ENCODE measurements at regions not wholly inside any gene's neighbourhood (a gene's known extent, or its start where the extent isn't known, plus 50 kb on each side); places are given as distances from the start of the nearest gene placed in this dataset.
"Not testable (repeated sequence)": the region's sequence is repeated elsewhere in the genome, so short reads cannot be mapped to it uniquely, and the experiment has no call there.

DNA sequence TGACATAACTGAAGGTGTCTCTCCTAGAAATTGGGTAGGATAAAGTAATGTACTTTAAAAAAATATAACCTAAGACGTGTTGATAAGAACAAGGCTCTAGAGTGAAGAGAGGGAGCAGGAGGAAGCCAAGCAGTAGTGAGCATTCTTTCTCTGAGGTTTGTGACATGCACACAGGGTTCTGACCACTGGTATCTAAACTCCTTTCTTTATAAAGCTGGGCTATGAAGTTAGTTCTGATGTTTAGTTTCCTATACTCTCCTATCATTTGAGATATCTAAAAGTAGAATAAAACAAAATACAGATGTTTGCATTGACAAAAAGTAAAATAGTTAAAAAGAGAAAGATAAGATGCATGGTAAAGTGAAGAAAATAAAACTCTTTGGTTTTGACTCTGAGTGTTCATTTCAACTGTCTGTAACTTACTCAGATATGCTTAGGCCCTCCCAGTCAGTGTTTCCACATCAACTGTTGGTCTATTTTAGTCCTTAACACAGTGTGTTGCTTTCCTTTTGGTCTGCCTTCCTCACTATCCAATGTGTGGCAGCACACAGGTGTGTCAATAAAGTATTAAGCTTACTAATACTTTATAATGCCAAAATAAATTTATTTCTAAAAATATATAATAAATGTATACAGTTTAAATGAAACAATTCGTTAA, 543.5 kb downstream of the PTPRC start:
- DNase-seq (ENCODE audit: low read depth in 4 of 4, low spot score in 3 of 4) = no peak

DNA sequence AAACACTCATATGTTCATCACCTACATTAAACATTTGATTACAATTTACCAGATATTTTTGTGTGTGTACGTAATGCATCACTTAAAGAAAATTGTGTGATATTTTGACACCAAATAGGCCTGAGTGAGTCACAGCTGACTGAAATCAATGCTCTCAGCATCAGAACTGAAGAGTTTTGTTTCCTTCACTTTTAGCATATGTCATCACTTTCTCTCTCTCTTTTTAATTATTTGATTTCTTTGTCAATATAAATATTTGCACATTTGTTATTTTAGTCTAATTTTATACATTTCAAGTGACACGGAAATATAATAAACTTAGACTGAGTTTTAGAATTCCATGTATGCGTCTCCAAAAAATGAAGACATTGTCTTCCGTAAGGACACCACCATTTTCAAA, 545.3 kb downstream of the PTPRC start:
- DNase-seq (ENCODE audit: low read depth in 4 of 4, low spot score in 3 of 4) = no peak

DNA sequence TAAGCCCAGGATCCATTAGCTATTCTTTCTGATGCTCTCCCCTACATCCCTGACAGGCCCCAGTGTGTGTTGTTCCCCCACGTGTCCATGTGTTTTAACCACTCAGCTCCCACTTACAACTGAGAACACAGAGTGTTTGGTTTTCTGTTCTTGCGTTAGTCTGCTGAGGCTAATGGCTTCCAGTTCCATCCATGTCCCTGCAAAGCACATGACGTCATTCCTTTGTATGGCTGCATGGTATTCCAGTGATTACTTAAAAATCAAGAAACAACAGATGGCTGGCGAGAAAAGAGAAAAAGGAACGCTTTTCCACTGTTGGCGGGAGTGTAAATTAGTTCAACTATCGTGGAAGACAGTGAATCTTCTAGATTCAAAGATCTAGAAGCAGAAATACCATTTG, 556.0 kb downstream of the PTPRC start:
- no peak for DNase-seq (ENCODE audit: low read depth in 4 of 4, low spot score in 3 of 4)

DNA sequence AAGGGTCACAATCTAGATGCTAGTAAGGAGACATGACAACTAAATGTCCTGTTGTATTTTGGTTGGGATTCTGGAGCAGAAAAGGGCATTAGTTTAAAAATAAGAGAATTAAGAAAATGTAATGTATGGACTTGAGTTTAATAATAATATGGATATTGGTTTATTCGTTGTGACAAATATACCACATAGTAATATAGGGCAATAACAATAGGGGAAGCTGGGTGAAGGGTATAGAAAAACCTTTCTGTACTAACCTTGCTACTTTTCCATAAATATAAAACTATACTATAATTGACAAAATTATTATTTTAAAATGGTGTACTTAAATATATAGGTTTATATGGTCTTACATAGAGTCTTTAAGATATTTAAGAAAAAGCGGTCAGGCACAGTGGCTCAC, 558.9 kb downstream of the PTPRC start:
- no peak for DNase-seq (ENCODE audit: low read depth in 4 of 4, low spot score in 3 of 4)

DNA sequence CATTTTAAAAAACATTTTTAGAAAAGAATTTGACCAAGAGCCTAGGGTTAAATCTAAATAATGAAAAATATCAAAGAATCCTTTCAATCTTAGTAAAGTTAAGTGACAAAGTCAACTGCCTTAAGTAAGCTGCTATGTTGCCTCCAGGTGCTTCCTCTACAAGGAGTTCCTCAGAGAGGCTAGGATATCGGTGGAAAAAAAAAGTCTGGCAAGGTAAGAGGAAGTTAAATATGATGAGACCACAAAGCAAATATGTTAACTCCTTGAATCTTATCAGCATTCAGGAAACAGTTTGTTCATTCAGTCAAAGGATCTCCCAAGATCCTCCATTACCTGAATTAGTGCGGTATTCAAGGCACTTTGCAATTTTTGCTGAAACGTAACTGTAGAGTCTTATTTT, 563.5 kb downstream of the PTPRC start:
- no peak for DNase-seq (ENCODE audit: low read depth in 4 of 4, low spot score in 3 of 4)

DNA sequence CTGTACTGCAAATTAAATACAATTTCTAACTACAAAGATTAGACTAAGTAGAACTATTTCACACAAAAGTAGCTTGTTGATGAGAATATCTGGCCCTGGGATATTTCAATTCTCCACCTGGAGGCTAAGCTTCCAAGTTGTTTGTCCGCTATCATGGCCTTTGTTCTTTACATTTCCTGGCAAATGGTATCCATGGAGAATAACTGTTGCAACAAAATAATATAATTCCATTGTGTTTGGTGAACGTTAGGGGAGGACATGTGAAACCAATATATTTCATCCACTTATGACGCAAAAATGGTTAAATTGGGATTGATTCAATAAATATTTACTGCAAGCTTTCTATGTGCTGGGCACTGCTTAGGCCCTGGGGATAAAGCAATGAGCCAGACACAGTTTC, 565.4 kb downstream of the PTPRC start:
- DNase-seq (ENCODE audit: low read depth in 4 of 4, low spot score in 3 of 4) = no peak

DNA sequence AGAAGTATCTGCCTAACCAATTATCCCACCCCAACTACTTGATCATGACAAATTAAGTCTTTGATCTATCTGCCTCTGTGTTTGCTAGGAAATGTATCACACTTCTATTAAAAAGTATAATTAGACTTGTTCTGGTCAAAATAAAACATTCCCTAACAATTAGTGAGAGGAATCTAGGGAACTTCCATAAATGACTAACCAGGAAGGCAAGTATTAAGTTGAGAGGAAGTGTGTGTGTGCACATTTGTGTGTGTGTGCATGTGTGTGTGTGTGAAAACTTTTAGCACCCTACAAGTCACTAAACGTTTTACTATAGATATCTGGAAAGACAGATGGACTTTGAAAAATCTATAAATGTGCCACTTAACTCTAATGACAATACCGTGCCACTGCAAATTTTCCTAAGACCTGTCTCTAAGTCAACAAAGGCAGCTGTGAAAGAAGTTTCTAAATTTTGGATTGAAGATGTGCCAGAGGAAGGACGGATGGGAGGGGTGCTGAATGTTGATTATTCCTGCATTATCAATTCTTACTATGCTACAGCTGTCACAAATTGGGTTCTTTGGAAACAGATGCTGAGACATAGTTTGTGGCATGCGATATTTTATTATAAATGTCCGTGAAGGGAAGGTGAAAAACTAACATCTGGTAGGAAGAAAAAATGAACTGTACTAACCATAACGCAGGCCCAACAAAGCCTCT, 567.1 kb downstream of the PTPRC start:
- no peak for DNase-seq (ENCODE audit: low read depth in 4 of 4, low spot score in 3 of 4)

DNA sequence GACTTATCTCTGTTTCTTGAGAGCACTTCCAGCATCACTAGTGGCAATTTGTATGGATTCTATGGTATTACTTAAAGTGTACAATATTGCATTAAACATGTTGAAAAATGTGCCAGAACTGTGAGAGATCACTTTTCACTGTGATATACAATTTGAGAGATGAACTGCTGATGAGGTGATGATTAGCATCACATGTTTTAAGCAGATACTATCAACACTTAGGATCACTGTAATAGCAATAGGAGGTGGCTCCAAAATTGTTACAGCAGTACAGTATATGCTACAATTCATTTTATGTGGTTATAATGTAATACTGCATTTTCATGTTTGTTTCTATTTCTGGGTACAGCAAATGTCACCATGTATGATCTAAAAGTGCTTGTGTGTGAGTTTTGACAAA, 570.0 kb downstream of the PTPRC start:
- no peak for DNase-seq (ENCODE audit: low read depth in 4 of 4, low spot score in 3 of 4)

DNA sequence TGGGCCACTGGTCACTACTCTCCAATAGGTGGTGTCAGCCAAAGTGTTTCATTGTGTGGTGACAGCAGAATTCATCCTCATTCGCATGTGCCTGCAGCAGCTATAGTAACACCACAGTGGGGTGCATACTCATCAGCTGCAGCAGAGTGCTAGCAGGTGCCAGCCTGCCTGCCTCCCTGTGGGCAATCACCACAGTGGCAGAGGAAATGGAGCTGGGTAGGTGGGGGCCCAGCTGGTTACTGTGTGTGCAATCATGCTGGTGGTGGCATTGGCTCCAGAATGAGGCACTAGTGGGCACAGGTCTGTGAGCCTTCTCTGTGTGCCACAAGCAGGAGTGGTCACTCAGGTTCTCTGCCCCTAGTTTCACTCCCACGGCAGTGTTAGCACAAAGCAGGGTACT, 579.2 kb downstream of the PTPRC start:
- DNase-seq (ENCODE audit: low read depth in 4 of 4, low spot score in 3 of 4) = no peak

DNA sequence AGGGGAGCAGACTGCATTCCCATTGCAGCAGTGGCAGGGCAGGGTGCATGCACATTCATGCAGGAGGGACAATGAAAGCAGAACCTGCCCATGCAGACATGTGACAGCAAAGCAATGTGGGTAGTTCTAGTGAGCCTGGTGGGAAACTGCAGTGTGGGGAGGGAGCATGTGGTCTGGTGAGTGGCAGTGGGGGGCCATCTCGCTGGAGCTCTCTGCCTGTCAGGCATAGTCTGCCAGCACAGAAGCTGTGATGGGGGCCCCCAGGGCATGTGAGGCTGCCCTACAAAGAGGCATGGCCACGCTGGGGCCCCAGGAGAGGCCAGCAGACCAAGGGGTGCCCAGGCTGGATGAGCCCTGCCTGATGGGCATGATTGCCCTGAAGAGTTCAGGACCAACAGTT, 579.7 kb downstream of the PTPRC start:
- DNase-seq (ENCODE audit: low read depth in 4 of 4, low spot score in 3 of 4) = no peak

DNA sequence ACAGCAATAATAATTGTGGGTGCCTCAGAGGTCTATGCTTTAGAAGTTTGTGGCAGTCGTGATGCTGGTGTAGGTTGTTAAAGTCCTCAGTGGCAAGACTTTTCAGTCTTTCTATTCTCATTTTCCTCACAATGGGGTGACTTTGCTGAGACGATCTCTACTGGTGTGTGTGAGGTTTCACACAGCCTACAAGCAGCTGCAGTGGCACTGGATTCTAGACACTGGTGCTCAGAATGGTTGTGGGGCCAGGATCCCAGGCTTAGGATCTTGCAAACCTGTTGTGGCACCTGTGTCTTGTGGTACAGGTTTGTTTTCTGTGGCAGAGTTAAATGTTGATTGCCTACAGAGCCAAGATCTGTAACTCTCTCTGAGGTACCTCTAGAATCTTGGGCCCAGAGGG, 581.2 kb downstream of the PTPRC start:
- no peak for DNase-seq (ENCODE audit: low read depth in 4 of 4, low spot score in 3 of 4)

DNA sequence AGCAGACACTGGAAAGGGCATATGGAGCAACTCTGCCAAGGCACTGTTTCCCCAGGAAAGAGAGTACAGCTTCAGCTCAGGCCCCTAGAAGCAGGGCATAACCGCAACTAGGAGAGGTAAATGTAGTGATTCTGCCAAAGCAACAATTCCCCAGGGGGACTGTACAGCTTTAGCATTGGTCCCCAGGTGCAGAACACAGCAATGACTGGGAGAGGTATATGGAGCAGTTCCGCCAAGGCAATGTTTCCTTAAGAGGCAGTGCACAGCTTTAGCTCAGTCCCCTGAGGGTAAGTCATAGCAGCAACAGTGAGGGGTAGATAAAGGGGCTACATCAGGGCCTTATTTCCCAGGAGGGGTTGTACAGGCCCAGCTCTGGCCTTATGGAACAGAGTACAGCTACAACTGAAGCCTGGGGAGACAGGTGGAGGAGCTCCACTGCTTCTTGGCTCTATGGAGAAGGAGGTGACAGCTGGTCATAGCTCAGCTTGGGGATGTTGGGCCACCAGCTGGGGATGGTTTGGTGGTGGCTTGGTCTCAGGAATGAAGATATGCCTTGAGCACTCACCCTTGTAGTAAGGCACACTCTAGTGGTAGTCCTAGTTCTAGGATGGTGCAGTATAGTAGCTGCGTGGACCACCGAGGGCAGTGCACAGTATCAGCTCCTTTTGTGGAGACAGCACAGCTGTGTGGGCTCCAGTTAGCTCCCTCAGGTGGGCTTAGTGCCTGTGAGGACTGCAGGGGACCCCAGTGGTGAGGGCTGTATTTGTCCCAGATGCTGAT, 582.7 kb downstream of the PTPRC start:
- no peak for DNase-seq (ENCODE audit: low read depth in 4 of 4, low spot score in 3 of 4)

DNA sequence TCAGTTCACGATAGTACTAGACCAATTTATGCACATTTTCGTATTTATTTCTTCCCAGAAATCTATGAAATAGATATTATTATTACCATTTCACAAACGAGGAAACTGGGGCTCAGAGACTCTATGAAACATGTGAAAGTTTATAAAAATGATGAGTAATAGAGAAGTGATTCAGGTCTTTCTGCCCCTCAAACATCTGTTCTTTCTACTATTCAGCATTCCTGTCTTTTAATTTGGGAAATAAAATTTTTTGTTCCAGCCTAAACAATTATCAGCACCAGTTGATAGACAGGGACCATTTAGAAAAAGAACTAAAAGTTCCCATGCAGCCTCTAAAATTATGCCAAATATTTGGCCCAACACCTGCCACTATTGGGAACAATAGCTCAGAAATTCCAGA, 585.1 kb downstream of the PTPRC start:
- DNase-seq (ENCODE audit: low read depth in 4 of 4, low spot score in 3 of 4) = no peak

DNA sequence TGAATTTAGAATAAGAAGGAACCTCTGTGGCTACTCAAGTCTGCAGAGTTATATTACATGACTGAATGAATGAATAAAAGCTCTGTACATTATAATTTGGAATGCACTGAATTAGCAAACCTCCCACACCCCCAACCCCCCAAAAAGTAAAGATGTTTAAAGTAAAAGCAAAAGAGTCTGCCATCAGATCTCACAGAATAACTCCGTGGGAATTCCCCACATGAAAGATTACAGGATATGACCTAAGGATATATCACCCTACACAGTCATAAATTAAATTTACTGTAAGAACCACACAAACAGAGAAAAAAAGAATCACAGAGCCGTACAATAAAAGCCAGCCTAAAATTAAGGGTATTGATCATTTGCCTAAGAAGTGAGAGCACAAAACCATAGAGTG, 587.3 kb downstream of the PTPRC start:
- peak in 1 of 4 donors; percentile 14 for DNase-seq (ENCODE audit: low read depth in 4 of 4, low spot score in 3 of 4)

DNA sequence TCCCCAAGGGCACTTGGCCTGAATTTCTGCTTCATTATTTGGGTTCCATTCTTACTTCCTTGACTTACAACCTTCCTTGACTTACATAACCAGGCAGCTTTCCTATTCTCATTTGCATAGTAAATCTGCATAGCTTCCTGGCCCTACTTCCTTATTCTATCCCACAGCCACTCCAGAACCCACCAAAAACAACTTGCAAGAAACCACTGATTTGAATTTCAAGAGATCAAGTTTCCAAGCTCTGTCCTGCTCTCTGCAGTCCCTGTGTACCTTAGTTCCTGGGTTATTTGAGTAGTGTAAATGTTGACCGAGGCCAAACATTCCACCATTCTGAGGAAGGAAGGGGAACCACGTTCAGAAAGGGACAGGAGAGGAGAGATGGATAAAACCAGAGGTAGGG, 603.3 kb downstream of the PTPRC start:
- DNase-seq (ENCODE audit: low read depth in 4 of 4, low spot score in 3 of 4) = no peak

DNA sequence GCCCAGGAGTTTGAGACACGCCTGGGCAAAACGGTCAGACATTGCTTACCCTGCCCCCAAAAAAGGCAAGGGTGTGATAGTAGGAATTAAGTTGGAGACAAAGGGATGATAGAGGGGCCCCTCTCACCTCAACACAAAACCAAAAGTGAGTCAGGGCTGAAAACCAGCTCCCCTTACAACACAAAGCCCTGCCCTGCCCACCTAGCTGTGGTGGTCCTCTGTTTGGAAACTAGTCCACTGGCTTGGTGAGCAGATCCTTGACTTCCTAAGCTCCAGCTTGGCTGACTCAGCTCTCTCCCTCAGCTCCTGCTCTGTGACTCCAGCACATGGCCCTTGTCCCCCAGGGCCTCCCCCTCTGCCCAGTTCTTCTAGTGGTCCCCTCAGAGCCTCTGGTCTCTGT, 603.8 kb downstream of the PTPRC start:
- no peak for DNase-seq (ENCODE audit: low read depth in 4 of 4, low spot score in 3 of 4)

DNA sequence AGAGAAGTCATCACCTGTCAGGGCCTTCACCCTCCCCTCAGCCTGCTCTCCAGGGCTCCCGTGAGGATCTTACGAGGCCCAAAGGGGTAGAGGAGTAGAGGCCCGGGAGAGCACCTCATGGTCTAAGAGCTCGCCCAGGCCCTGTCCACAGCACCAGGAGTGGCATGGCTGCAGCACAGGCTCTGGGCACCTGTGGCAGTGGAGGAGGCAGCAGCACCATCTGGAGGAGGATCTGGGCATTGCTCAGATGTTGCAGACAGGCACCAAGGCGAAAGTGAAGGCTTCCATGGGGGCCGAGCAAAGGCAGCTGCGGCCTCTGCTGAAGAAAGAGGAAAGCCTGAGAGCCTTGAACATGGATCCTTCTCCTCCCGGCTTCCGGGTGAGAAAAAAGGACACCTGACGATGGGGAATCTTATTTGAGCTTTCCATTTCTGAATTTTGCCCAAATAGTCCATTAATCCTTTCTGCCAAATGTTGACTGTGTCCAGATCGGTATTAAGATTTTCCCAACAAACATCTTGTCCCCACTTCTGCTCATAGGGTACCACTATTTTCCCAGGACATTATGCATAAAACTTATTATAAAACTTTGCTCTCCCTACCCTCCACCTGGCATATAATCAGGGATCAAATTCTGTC, 604.7 kb downstream of the PTPRC start:
- no peak for DNase-seq (ENCODE audit: low read depth in 4 of 4, low spot score in 3 of 4)

DNA sequence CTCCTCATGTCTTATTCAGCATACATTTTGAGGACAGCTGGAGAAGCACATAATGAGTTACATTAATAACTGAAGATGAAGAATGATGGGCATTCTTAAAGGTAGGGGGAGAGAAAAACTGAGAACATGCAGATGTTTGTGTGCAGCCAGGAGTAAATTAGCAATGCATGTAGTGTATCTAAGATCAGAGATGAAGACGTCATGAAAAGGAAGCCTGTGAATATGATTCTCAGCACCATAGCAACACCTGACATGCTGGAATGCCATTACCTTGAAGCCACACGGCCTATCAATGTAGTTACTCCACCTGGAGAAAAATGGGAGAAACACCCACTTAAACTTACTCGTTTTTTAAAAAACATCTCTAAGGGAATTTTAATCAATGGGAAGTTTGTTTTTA, 607.1 kb downstream of the PTPRC start:
- DNase-seq (ENCODE audit: low read depth in 4 of 4, low spot score in 3 of 4) = no peak

DNA sequence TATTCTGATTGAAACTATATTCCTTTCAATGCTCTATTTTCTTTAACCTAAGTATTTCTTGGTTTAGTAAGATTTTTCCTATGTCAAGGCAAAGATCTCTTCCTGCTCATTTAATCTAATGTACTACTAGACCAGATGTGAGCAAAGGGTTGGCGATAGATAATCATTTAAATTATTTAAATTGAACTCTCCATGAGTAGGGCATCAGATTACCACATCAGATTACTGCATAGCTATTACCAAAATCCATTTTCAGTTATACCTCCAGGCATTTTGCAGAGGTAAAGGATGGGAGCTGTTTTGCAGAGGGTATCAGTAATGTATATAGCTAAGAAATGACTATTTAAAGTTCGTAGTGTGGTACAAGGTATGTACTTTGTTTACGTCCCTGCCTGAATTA, 607.9 kb downstream of the PTPRC start:
- DNase-seq (ENCODE audit: low read depth in 4 of 4, low spot score in 3 of 4) = no peak

DNA sequence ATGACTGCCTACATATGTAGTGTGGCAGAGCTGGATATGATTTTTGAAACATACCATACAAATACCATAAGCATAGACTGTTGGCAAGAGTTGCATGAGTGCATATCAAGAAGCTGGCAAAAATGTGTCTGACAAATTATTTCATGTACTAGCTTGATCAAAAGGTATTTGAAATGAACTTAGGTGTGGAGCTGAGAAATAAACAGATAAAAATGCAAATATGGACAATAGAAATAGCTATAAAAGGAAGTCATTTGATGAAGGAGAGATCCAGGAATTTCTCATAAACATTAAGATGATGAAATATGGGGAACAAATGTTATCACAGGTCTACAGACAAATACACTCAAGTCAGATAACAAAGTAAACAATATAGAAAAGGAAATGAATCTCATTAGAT, 609.1 kb downstream of the PTPRC start:
- no peak for DNase-seq (ENCODE audit: low read depth in 4 of 4, low spot score in 3 of 4)

DNA sequence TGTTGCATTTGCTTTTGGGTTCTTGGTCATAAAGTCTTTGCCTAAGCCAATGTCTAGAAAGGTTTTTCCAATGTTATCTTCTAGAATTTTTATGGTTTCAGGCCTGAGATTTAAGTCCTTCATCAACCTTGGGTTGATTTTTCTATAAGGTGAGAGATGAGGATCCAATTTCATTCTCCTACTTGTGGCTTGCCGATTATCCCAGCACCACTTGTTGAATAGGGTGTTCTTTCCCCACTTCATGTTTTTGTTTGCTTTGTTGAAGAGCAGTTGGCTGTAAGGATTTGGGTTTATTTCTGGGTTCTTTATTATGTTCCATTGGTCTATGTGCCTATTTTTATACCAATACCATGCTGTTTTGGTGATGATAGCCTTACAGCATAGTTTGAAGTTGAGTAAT, 615.2 kb downstream of the PTPRC start:
- DNase-seq (ENCODE audit: low read depth in 4 of 4, low spot score in 3 of 4) = not testable (repeated sequence)

DNA sequence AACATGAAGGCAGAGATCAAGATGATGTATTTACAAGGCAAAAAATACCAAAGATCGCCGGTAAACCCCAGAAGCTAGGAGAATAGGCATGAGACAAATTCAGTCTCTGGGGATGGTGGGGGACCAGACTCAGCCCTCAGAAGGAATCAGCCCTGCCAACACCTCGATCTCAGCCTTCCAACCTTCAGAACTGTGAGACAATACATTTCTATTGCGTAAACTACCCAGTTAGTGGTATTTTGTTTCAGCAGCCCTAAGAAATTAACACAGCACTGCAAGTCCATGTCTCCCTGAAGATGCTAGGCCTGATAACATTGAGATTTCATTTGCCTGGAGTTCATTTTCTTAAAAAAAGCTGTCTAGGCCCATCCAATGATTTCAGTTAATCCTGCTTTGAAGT, 622.5 kb downstream of the PTPRC start:
- no peak for DNase-seq (ENCODE audit: low read depth in 4 of 4, low spot score in 3 of 4)

All from right renal pelvis (tissue), 4 donors.